Peyer's patch (tissue), 4 donors: ENCODE measurements at regions not wholly inside any gene's neighbourhood (a gene's known extent, or its start where the extent isn't known, plus 50 kb on each side); places are given as distances from the start of the nearest gene placed in this dataset.

Source experiments
- DNase-seq, 3 donors: peaks; one replicate each; pipeline ENCODE4 v3.0.0-alpha.2; 2017 to 2019
- H3K27ac ChIP-seq, 4 donors: fragments of 200-600 bp; sonication (generic); one replicate each; pipeline ENCODE4 v1.5.1; 2016 to 2019
- H3K27me3 ChIP-seq, 2 donors: fragments of 200-600 bp; sonication (generic); one replicate each; pipeline ENCODE4 v1.5.1; 2019
- H3K36me3 ChIP-seq, 3 donors: fragments of 200-600 bp; sonication (generic); one replicate each; pipeline ENCODE4 v1.5.1; 2016 to 2019
- H3K4me1 ChIP-seq, 4 donors: fragments of 200-600 bp; sonication (generic); one replicate each; pipeline ENCODE4 v1.5.1; 2016 to 2019
- H3K4me3 ChIP-seq, 4 donors: fragments of 200-600 bp; sonication (generic); 1 replicate in 3 of 4; 2 replicates in 1 of 4; pipeline ENCODE4 v1.5.1; 2016 to 2019; ENCODE audit warnings: mild to moderate bottlenecking in 1 of 4
- H3K9me3 ChIP-seq, 4 donors: fragments of 200-600 bp; sonication (generic); one replicate each; pipeline ENCODE4 v1.5.1; 2016 to 2019; ENCODE audit warnings: mild to moderate bottlenecking in 1 of 4
- CTCF ChIP-seq, 6 experiments: fragments of 450-650 bp in 4 of 6; fragments of 200-600 bp in 2 of 6; sonication (generic) in 1 of 6; IDR thresholded peaks; one replicate each; pipeline ENCODE4 v1.5.1; 2017 to 2019; ENCODE audit warnings: antibody characterized with exemption in 6 of 6, mild to moderate bottlenecking in 3 of 6, moderate library complexity in 1 of 6
- POLR2A ChIP-seq, 2 donors: fragments of 450-650 bp; IDR thresholded peaks; one replicate each; pipeline ENCODE4 v1.5.1; 2017; ENCODE audit warnings: antibody characterized with exemption in 2 of 2, mild to moderate bottlenecking in 2 of 2, moderate library complexity in 2 of 2

- no peak for DNase-seq
- no peaks in the 10 kb centered on the region for H3K27me3 ChIP-seq
- H3K9me3 ChIP-seq: no peaks in the 10 kb centered on the region
- H3K4me3 ChIP-seq: no peak overlapping the region
- TF ChIP-seq CTCF (IDR thresholded peaks at IDR 0.05) (no peak), POLR2A (IDR thresholded peaks at IDR 0.05) (no peak)
- H3K36me3 ChIP-seq: no peaks in the 10 kb centered on the region
- H3K4me1 ChIP-seq: no peaks in the 10 kb centered on the region
- H3K27ac ChIP-seq: no peak overlapping the region
Observed at GRCh38 chr10:78448994-78449418, 415.3 kb downstream of the RPS24 start.

GRCh38 chr10:78449554-78449953, 415.9 kb downstream of the RPS24 start:
- no peaks in the 10 kb centered on the region for H3K9me3 ChIP-seq
- no peak overlapping the region for H3K4me3 ChIP-seq
- H3K27me3 ChIP-seq: no peaks in the 10 kb centered on the region
- H3K4me1 ChIP-seq: no peaks in the 10 kb centered on the region
- peak in 1 of 3 donors; percentile 11 for DNase-seq
- no peak overlapping the region for H3K27ac ChIP-seq
- TF ChIP-seq POLR2A (IDR thresholded peaks at IDR 0.05): no peak
- TF ChIP-seq CTCF (IDR thresholded peaks at IDR 0.05): no peak
- no peaks in the 10 kb centered on the region for H3K36me3 ChIP-seq

GRCh38 chr10:78450239-78450638, 416.6 kb downstream of the RPS24 start:
- peak in 1 of 3 donors; percentile 10 for DNase-seq
- Histone ChIP-seq H3K27me3 (no peaks in the 10 kb centered on the region), H3K27ac (no peak overlapping the region), H3K4me1 (no peaks in the 10 kb centered on the region), H3K36me3 (no peaks in the 10 kb centered on the region), H3K9me3 (no peaks in the 10 kb centered on the region), H3K4me3 (no peak overlapping the region)
- TF ChIP-seq CTCF (IDR thresholded peaks at IDR 0.05) (no peak), POLR2A (IDR thresholded peaks at IDR 0.05) (no peak)

DNA sequence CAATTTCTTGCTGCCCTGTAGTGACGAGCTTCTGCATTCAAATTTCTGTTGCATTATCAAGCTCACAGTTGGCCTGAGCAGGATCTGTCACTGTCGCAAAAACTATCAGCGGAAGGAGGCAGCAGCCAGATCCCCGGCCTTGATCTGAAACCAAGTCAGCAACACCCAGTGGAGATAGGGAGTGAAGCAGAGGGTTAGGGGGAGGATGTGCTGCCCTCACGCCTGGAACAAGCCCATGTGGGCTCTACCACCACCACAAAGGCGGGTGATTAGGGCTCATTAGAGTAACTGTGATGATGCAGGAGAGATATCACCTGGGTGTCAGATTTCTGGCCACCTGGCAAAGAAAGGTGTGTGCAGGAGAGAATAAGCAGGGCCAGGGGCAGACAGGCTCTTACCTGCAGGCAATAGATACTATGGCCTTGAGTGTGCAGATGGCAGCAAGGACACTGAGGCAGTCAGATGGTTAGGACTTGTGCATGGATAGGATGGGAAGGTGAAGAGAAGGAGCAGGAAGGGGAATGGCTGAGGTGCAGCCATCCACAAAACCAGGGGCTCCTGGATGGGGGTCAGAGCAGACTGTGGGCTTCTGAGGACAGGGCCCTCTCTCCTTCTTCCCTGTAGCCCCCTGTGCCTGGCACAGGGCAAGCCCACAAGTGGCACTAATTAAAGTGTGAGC, 417.3 kb downstream of the RPS24 start:
- no peaks in the 10 kb centered on the region for H3K27me3 ChIP-seq
- no peak for TF ChIP-seq CTCF (IDR thresholded peaks at IDR 0.05)
- no peak for TF ChIP-seq POLR2A (IDR thresholded peaks at IDR 0.05)
- H3K4me3 ChIP-seq: no peak overlapping the region
- H3K9me3 ChIP-seq: no peaks in the 10 kb centered on the region
- H3K27ac ChIP-seq: no peak overlapping the region
- H3K36me3 ChIP-seq: no peaks in the 10 kb centered on the region
- no peaks in the 10 kb centered on the region for H3K4me1 ChIP-seq
- DNase-seq: no peak

DNA sequence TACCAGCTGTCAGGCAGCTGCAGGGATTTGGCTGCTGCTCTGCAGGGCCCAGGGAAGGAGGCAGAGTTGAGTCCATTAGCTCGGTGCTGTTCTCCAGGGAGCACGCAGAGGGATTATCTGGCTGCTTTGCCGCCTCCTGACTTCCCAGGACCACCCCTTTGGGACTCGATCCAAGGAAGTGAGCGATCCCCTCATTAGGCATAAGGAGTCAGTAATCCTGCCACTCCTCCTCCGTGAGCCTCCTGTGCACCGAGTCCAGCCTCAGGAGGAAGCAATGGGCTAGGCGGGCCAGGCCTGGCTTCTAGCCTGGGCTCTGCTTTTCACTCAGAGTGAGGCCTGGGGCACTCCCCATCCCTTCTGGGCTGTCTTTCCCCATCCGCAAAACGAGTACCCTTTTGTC, 417.9 kb downstream of the RPS24 start:
- Histone ChIP-seq H3K9me3 (no peaks in the 10 kb centered on the region), H3K27me3 (no peaks in the 10 kb centered on the region), H3K4me1 (no peaks in the 10 kb centered on the region), H3K27ac (no peak overlapping the region), H3K36me3 (no peaks in the 10 kb centered on the region), H3K4me3 (no peak overlapping the region)
- TF ChIP-seq CTCF (IDR thresholded peaks at IDR 0.05) (no peak), POLR2A (IDR thresholded peaks at IDR 0.05) (no peak)
- no peak for DNase-seq
